ENCODE measurements at regions not wholly inside any gene's neighbourhood (a gene's known extent, or its start where the extent isn't known, plus 50 kb on each side); places are given as distances from the start of the nearest gene placed in this dataset.
"Not testable (repeated sequence)": the region's sequence is repeated elsewhere in the genome, so short reads cannot be mapped to it uniquely, and the experiment has no call there.

- Mint-ChIP-seq H3K27ac (ENCODE audit: low read depth) (no peak overlapping the region), H3K4me1 (no peaks in the 10 kb centered on the region), H3K4me3 (no peak overlapping the region), H3K9me3 (no peaks in the 10 kb centered on the region), H3K36me3 (ENCODE audit: insufficient read depth) (no peaks in the 10 kb centered on the region), H3K27me3 (peaks cover 26% of the 10 kb centered on the region)
- ATAC-seq (replicated peaks; ENCODE audit: extremely low read depth, poor library complexity, severe bottlenecking): no peak
- DNase-seq (ENCODE audit: low spot score in 2 of 2): no peak
Observed at GRCh38 chr3:160099834-160100233, 111.2 kb downstream of the IL12A start.

- Mint-ChIP-seq H3K4me3 (no peak overlapping the region), H3K36me3 (ENCODE audit: insufficient read depth) (no peaks in the 10 kb centered on the region), H3K4me1 (no peaks in the 10 kb centered on the region), H3K27me3 (peaks cover 26% of the 10 kb centered on the region), H3K27ac (ENCODE audit: low read depth) (no peak overlapping the region), H3K9me3 (no peaks in the 10 kb centered on the region)
- no peak for ATAC-seq (replicated peaks; ENCODE audit: extremely low read depth, poor library complexity, severe bottlenecking)
- no peak for DNase-seq (ENCODE audit: low spot score in 2 of 2)
Observed at GRCh38 chr3:160100610-160101009, 112.0 kb downstream of the IL12A start.

DNA sequence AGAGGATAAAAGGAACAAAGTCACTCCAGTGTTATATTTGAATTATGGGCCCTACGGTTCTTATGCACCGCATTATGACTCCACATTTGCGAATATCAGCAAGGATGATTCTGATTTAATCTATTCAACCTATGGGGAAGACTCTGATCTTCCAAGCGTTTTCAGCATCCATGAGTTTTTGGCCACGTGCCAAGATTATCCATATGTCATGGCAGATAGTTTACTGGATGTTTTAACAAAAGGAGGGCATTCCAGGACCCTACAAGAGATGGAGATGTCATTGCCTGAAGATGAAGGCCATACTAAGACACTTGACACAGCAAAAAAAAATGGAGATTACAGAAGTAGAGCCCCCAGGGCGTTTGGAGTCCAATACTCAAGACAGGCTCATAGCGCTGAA lies 113.4 kb downstream of the IL12A start:
- H3K4me1 Mint-ChIP-seq; H3K36me3 Mint-ChIP-seq (ENCODE audit: insufficient read depth); ATAC-seq (replicated peaks; ENCODE audit: extremely low read depth, poor library complexity, severe bottlenecking); H3K4me3 Mint-ChIP-seq; H3K9me3 Mint-ChIP-seq; H3K27ac Mint-ChIP-seq (ENCODE audit: low read depth); DNase-seq (ENCODE audit: low spot score in 2 of 2): not testable (repeated sequence)
- peaks cover 26% of the 10 kb centered on the region for H3K27me3 Mint-ChIP-seq

DNA sequence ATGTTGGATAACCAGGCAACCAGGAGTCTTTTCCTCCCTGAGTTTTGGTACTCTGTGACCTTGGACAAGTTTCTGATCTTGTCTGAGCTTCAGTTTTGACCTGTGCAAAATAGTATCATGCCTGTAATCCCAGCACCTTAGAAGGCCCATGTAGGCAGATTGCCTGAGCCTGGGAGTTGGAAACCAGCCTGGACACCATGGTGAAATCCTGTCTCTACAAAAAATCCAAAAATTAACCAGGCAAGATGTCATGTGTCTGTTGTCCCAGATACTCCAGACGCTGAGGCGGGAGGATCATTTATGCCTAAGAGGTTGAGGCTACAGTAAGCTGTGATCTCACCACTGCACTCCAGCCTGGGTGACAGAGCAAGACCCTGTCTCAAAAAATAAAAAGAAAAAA lies 114.8 kb downstream of the IL12A start:
- no peak overlapping the region for H3K27ac Mint-ChIP-seq (ENCODE audit: low read depth)
- ATAC-seq (replicated peaks; ENCODE audit: extremely low read depth, poor library complexity, severe bottlenecking) (no peak), DNase-seq (ENCODE audit: low spot score in 2 of 2) (no peak)
- H3K27me3 Mint-ChIP-seq: peaks cover 26% of the 10 kb centered on the region
- H3K4me1 Mint-ChIP-seq: no peaks in the 10 kb centered on the region
- H3K36me3 Mint-ChIP-seq (ENCODE audit: insufficient read depth): no peaks in the 10 kb centered on the region
- H3K4me3 Mint-ChIP-seq: no peak overlapping the region
- H3K9me3 Mint-ChIP-seq: no peaks in the 10 kb centered on the region

GRCh38 chr3:160105907-160106584 lies 117.4 kb downstream of the IL12A start:
- Mint-ChIP-seq H3K9me3 (no peaks in the 10 kb centered on the region), H3K4me3 (no peak overlapping the region), H3K36me3 (ENCODE audit: insufficient read depth) (no peaks in the 10 kb centered on the region), H3K27ac (ENCODE audit: low read depth) (no peak overlapping the region), H3K27me3 (peaks cover 11% of the 10 kb centered on the region), H3K4me1 (no peaks in the 10 kb centered on the region)
- DNase-seq (ENCODE audit: low spot score in 2 of 2) (no peak), ATAC-seq (replicated peaks; ENCODE audit: extremely low read depth, poor library complexity, severe bottlenecking) (no peak)

- Mint-ChIP-seq H3K27me3 (peaks cover 7% of the 10 kb centered on the region), H3K27ac (ENCODE audit: low read depth) (no peak overlapping the region), H3K36me3 (ENCODE audit: insufficient read depth) (no peaks in the 10 kb centered on the region), H3K9me3 (no peaks in the 10 kb centered on the region), H3K4me3 (no peak overlapping the region), H3K4me1 (no peaks in the 10 kb centered on the region)
- no peak for ATAC-seq (replicated peaks; ENCODE audit: extremely low read depth, poor library complexity, severe bottlenecking)
- DNase-seq (ENCODE audit: low spot score in 2 of 2): no peak
Observed at GRCh38 chr3:160106905-160107861, 118.0 kb upstream of the C3orf80 start.

GRCh38 chr3:160108362-160108761 lies 116.9 kb upstream of the C3orf80 start:
- Mint-ChIP-seq H3K27me3 (peaks cover 15% of the 10 kb centered on the region), H3K9me3 (no peaks in the 10 kb centered on the region), H3K4me3 (no peak overlapping the region), H3K27ac (ENCODE audit: low read depth) (no peak overlapping the region), H3K36me3 (ENCODE audit: insufficient read depth) (no peaks in the 10 kb centered on the region), H3K4me1 (no peaks in the 10 kb centered on the region)
- no peak for DNase-seq (ENCODE audit: low spot score in 2 of 2)
- ATAC-seq (replicated peaks; ENCODE audit: extremely low read depth, poor library complexity, severe bottlenecking): no peak

DNA sequence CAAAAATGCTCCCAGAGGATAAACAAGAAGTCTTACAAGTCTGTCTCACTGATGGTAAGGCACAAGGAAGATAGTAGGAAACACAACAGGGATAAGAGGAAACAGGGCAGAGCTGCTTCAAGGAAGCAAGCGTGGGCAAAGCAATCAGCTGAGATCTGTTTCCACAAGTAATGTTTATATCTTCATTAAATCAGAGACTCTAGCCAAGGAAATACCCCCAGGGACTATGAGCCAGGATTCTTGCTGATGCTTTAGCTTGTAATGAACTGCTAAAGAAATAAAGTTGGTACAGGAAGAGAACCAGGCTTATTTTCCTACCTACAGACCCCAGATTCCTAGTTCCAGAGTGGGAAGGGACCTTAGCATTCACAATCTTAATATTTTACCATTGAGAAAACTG lies 112.7 kb upstream of the C3orf80 start:
- no peak for DNase-seq (ENCODE audit: low spot score in 2 of 2)
- no peak overlapping the region for H3K4me3 Mint-ChIP-seq
- H3K4me1 Mint-ChIP-seq: no peaks in the 10 kb centered on the region
- no peaks in the 10 kb centered on the region for H3K9me3 Mint-ChIP-seq
- H3K36me3 Mint-ChIP-seq (ENCODE audit: insufficient read depth): no peaks in the 10 kb centered on the region
- no peak overlapping the region for H3K27ac Mint-ChIP-seq (ENCODE audit: low read depth)
- no peak for ATAC-seq (replicated peaks; ENCODE audit: extremely low read depth, poor library complexity, severe bottlenecking)
- peaks cover 26% of the 10 kb centered on the region for H3K27me3 Mint-ChIP-seq

DNA sequence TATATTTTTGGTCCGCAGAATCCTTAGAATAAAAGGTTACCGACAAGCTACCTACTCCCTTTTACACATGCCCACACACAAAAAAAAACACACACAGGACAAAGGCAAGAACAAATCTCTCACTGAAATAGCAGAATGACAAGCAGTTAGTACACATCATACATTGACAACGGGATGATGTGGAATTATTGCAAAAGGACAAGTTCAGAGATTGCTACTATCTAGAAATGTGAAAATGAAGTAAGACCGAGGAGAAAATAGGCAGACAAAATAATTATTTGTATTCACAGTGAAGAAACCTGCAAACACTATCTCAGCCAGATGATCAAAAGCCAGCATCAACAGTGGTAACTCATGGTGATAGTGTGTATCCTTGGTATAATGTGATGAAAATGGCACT lies 112.2 kb upstream of the C3orf80 start:
- ATAC-seq (replicated peaks; ENCODE audit: extremely low read depth, poor library complexity, severe bottlenecking) (no peak), DNase-seq (ENCODE audit: low spot score in 2 of 2) (no peak)
- Mint-ChIP-seq H3K27ac (ENCODE audit: low read depth) (no peak overlapping the region), H3K27me3 (peaks cover 30% of the 10 kb centered on the region), H3K4me1 (no peaks in the 10 kb centered on the region), H3K9me3 (no peaks in the 10 kb centered on the region), H3K4me3 (no peak overlapping the region), H3K36me3 (ENCODE audit: insufficient read depth) (no peaks in the 10 kb centered on the region)

DNA sequence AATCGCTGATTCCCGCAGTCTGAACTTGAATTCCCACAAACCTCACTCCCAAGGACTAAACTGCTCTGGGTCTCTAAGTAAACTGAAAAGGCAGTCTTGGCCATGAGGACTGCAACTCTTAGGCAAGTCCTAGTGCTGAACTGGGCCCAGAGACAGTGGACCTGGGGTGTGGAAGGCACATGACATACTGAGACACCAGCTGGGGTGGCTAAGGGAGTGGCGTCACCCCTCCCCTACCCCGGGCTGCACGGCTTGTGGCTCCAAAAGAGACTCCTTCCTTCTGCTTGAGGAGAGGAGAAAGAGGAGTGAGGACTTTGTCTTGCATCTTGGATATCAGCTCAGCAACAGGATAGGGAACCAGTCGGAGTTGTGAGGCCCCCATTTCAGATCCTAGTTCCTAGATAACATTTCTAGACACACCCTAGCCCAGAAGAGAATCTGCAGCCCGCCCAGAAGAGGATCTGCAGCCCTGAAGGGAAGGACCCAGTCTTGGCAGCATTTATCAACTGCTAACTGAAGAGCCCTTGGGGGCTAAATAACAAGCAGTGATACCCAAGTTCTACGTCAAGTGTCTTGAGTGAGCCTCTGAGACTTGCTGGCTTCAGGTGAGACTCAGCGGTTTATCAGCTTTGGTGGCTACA lies 110.7 kb upstream of the C3orf80 start:
- ATAC-seq (replicated peaks; ENCODE audit: extremely low read depth, poor library complexity, severe bottlenecking) (no peak), DNase-seq (ENCODE audit: low spot score in 2 of 2) (no peak)
- Mint-ChIP-seq H3K4me3 (no peak overlapping the region), H3K36me3 (ENCODE audit: insufficient read depth) (no peaks in the 10 kb centered on the region), H3K27ac (ENCODE audit: low read depth) (no peak overlapping the region), H3K9me3 (no peaks in the 10 kb centered on the region), H3K4me1 (no peaks in the 10 kb centered on the region), H3K27me3 (peaks cover 44% of the 10 kb centered on the region)

DNA sequence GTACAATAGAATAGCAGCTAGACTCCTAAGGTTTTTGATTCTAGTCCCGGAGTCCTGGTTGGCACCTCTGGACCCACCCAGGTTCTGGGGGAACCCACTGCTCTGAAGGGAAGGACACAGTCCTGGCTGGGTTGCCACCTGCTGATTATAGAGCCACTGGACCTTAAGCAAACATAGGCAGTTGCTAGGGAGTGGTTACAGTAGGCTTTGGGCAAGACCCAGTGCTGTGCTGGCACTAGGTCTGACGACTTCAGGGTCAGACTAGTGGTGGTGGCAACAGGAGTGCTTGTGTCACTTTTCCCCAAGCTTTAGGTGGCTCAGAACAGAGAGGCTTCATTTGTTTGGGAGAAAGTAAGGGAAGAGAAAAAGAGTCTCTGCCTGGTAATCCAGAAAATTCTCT lies 109.8 kb upstream of the C3orf80 start:
- no peaks in the 10 kb centered on the region for H3K4me1 Mint-ChIP-seq
- H3K27me3 Mint-ChIP-seq: peaks cover 45% of the 10 kb centered on the region
- H3K9me3 Mint-ChIP-seq: no peaks in the 10 kb centered on the region
- no peaks in the 10 kb centered on the region for H3K36me3 Mint-ChIP-seq (ENCODE audit: insufficient read depth)
- ATAC-seq (replicated peaks; ENCODE audit: extremely low read depth, poor library complexity, severe bottlenecking): no peak
- H3K4me3 Mint-ChIP-seq: no peak overlapping the region
- DNase-seq (ENCODE audit: low spot score in 2 of 2): no peak
- H3K27ac Mint-ChIP-seq (ENCODE audit: low read depth): no peak overlapping the region

GRCh38 chr3:160124224-160124623 lies 101.0 kb upstream of the C3orf80 start:
- no peaks in the 10 kb centered on the region for H3K36me3 Mint-ChIP-seq (ENCODE audit: insufficient read depth)
- ATAC-seq (replicated peaks; ENCODE audit: extremely low read depth, poor library complexity, severe bottlenecking) (no peak), DNase-seq (ENCODE audit: low spot score in 2 of 2) (no peak)
- no peak overlapping the region for H3K27ac Mint-ChIP-seq (ENCODE audit: low read depth)
- no peak overlapping the region for H3K4me3 Mint-ChIP-seq
- no peaks in the 10 kb centered on the region for H3K9me3 Mint-ChIP-seq
- H3K27me3 Mint-ChIP-seq: peaks cover 12% of the 10 kb centered on the region
- peaks cover under 1% of the 10 kb centered on the region for H3K4me1 Mint-ChIP-seq
